GM23338 (cell line): ENCODE measurements at regions not wholly inside any gene's neighbourhood (a gene's known extent, or its start where the extent isn't known, plus 50 kb on each side); places are given as distances from the start of the nearest gene placed in this dataset.

Experiments
- ATAC-seq: fragments of 200-7000 bp; cut with Tn5 transposase; 3 replicates; pipeline ENCODE4 v1.9.1; 2020
- DNase-seq: peaks from one replicate; pipeline ENCODE4 v3.0.0-alpha.2; 2015; ENCODE audit warnings: low spot score
- H2AFZ ChIP-seq: fragments of 200-600 bp; sonication (generic); 2 replicates; pipeline ENCODE4 v1.8.0; 2016; ENCODE audit warnings: antibody characterized with exemption, mild to moderate bottlenecking, moderate library complexity
- H3F3A ChIP-seq: fragments of 200-600 bp; sonication (generic); replicated peaks from 2 replicates; pipeline ENCODE4 v1.8.0; 2017; ENCODE audit warnings: antibody characterized with exemption, mixed run types, low read depth
- H3K27ac ChIP-seq: fragments of 200-600 bp; sonication (generic); 2 replicates; pipeline ENCODE4 v1.6.1; 2016; ENCODE audit warnings: low read depth
- H3K27me3 ChIP-seq: fragments of 200-600 bp; sonication (generic); 2 replicates; pipeline ENCODE4 v1.8.0; 2016; ENCODE audit warnings: mild to moderate bottlenecking, mixed run types, moderate library complexity; ENCODE audit not compliant: insufficient read depth
- H3K36me3 ChIP-seq: fragments of 200-600 bp; sonication (generic); 2 replicates; pipeline ENCODE4 v1.8.0; 2016; ENCODE audit warnings: mild to moderate bottlenecking; ENCODE audit not compliant: insufficient read depth
- H3K4me1 ChIP-seq: fragments of 200-600 bp; sonication (generic); 2 replicates; pipeline ENCODE4 v1.8.0; 2016; ENCODE audit warnings: mild to moderate bottlenecking, moderate library complexity; ENCODE audit not compliant: insufficient read depth
- H3K4me2 ChIP-seq: fragments of 200-600 bp; sonication (generic); 2 replicates; pipeline ENCODE4 v1.7.1; 2017; ENCODE audit warnings: mixed run types
- H3K4me3 ChIP-seq: fragments of 200-600 bp; sonication (generic); 2 replicates; pipeline ENCODE4 v1.6.1; 2016; ENCODE audit warnings: mixed run types
- H3K79me2 ChIP-seq: fragments of 200-600 bp; sonication (generic); replicated peaks from 2 replicates; pipeline ENCODE4 v1.8.0; 2017; ENCODE audit warnings: mild to moderate bottlenecking; ENCODE audit not compliant: insufficient read depth
- H3K9me2 ChIP-seq: fragments of 200-600 bp; sonication (generic); 2 replicates; pipeline ENCODE4 v1.8.0; 2017; ENCODE audit not compliant: insufficient read depth
- H4K20me1 ChIP-seq: fragments of 200-600 bp; sonication (generic); replicated peaks from 2 replicates; pipeline ENCODE4 v1.8.0; 2017; ENCODE audit warnings: mild to moderate bottlenecking; ENCODE audit not compliant: insufficient read depth
- H3K27ac Mint-ChIP-seq: 2 replicates; pipeline ENCODE4 v1.8.0; 2020; ENCODE audit warnings: inconsistent platforms, mild to moderate bottlenecking, moderate library complexity, mixed read lengths
- H3K27me3 Mint-ChIP-seq: 3 replicates; pipeline ENCODE4 v1.8.0; 2022; ENCODE audit warnings: low read depth, mild to moderate bottlenecking, moderate library complexity, mixed read lengths, inconsistent platforms; ENCODE audit not compliant: insufficient read depth, poor library complexity
- H3K36me3 Mint-ChIP-seq: 3 replicates; pipeline ENCODE4 v1.8.0; 2021; ENCODE audit warnings: low read depth, mild to moderate bottlenecking, inconsistent platforms, moderate library complexity, mixed read lengths
- H3K4me1 Mint-ChIP-seq: 3 replicates; pipeline ENCODE4 v1.8.0; 2020; ENCODE audit warnings: mild to moderate bottlenecking, inconsistent platforms, mixed read lengths
- H3K4me3 Mint-ChIP-seq: 3 replicates; pipeline ENCODE4 v1.8.0; 2021; ENCODE audit warnings: moderate library complexity, mild to moderate bottlenecking, inconsistent platforms, mixed read lengths
- H3K9me3 Mint-ChIP-seq: 3 replicates; pipeline ENCODE4 v1.8.0; 2020; ENCODE audit warnings: moderate library complexity, mild to moderate bottlenecking, inconsistent platforms, mixed read lengths
- CREB1 ChIP-seq: fragments of 250-450 bp; sonication (Bioruptor Pico); IDR thresholded peaks from 2 replicates; pipeline ENCODE4 v1.5.0; 2020; ENCODE audit warnings: low read depth, mild to moderate bottlenecking, moderate library complexity
- EZH2 ChIP-seq: fragments of 200-600 bp; sonication (generic); IDR thresholded peaks from one replicate; pipeline ENCODE4 v1.8.0; 2017; ENCODE audit warnings: antibody characterized with exemption, mild to moderate bottlenecking, low read depth; ENCODE audit not compliant: unreplicated experiment
- NANOG ChIP-seq: IDR thresholded peaks from 2 replicates; pipeline ENCODE4 v1.6.1; 2016; ENCODE audit warnings: antibody characterized with exemption, borderline replicate concordance
- STAT1 ChIP-seq: IDR thresholded peaks from one replicate; pipeline ENCODE4 v1.6.1; 2016; ENCODE audit warnings: antibody characterized with exemption; ENCODE audit not compliant: unreplicated experiment
- ZNF114 ChIP-seq: fragments of 250-450 bp; sonication (Bioruptor Pico); IDR thresholded peaks from 2 replicates; pipeline ENCODE4 v1.5.0; 2020; ENCODE audit warnings: mild to moderate bottlenecking, moderate library complexity
- ZNF331 ChIP-seq: fragments of 250-450 bp; sonication (Bioruptor Pico); IDR thresholded peaks from 2 replicates; pipeline ENCODE4 v1.5.0; 2020; ENCODE audit warnings: low read depth, mild to moderate bottlenecking, moderate library complexity
- ZNF462 ChIP-seq: fragments of 250-450 bp; sonication (Bioruptor Pico); IDR thresholded peaks from 2 replicates; pipeline ENCODE4 v1.5.0; 2020; ENCODE audit warnings: mild to moderate bottlenecking, moderate library complexity
- TF ChIP-seq, protein P1 (sequence below): IDR thresholded peaks from one replicate; pipeline ENCODE4 v1.6.1; 2018; ENCODE audit warnings: antibody characterized with exemption; ENCODE audit not compliant: unreplicated experiment
- TF ChIP-seq, protein P2 (sequence below): IDR thresholded peaks from 2 replicates; pipeline ENCODE4 v1.6.1; 2016; ENCODE audit warnings: antibody characterized with exemption

GRCh38 chr11:28860893-28861292, 752.7 kb downstream of the METTL15 start:
- TF ChIP-seq CREB1 (CRISPR knock-in tag) (no peak), NANOG (no peak)
- Mint-ChIP-seq H3K27ac (no peak overlapping the region), H3K4me1 (peaks cover 12% of the 10 kb centered on the region), H3K36me3 (peaks cover 16% of the 10 kb centered on the region), H3K9me3 (peaks cover 16% of the 10 kb centered on the region), H3K27me3 (no peaks in the 10 kb centered on the region), H3K4me3 (no peak overlapping the region)
- peaks cover 4% of the 10 kb centered on the region; the same call in 1 of the 2 replicates for H3K9me2 ChIP-seq
- no peak for ATAC-seq
- H3K27ac ChIP-seq, result no peak overlapping the region
- H3K4me2 ChIP-seq, result no peak overlapping the region
- no peak overlapping the region for H3K4me3 ChIP-seq
- H3K27me3 ChIP-seq, result no peaks in the 10 kb centered on the region
- H2AFZ ChIP-seq, result no peak overlapping the region
- H4K20me1 ChIP-seq, result no peaks in the 10 kb centered on the region
- H3K36me3 ChIP-seq, result no peaks in the 10 kb centered on the region
- no peaks in the 10 kb centered on the region for H3F3A ChIP-seq
- no peaks in the 10 kb centered on the region for H3K79me2 ChIP-seq
- H3K4me1 ChIP-seq, result peaks cover 25% of the 10 kb centered on the region
- no peak for DNase-seq

GRCh38 chr11:28858076-28858475, 749.9 kb downstream of the METTL15 start:
- Histone ChIP-seq H3K27ac (no peak overlapping the region), H3K9me2 (0 out of 2 replicates have a peak, but pooled peaks cover 4% of the 10 kb centered on the region), H3F3A (no peaks in the 10 kb centered on the region), H2AFZ (no peak overlapping the region), H4K20me1 (no peaks in the 10 kb centered on the region), H3K79me2 (no peaks in the 10 kb centered on the region), H3K4me2 (no peak overlapping the region), H3K4me1 (peaks cover 25% of the 10 kb centered on the region), H3K27me3 (no peaks in the 10 kb centered on the region), H3K36me3 (no peaks in the 10 kb centered on the region), H3K4me3 (no peak overlapping the region)
- Mint-ChIP-seq H3K27me3 (no peaks in the 10 kb centered on the region), H3K27ac (no peak overlapping the region), H3K36me3 (peaks cover 16% of the 10 kb centered on the region), H3K9me3 (peaks cover 16% of the 10 kb centered on the region), H3K4me3 (no peak overlapping the region), H3K4me1 (peaks cover 12% of the 10 kb centered on the region)
- ATAC-seq, result no peak
- DNase-seq, result no peak
- TF ChIP-seq ZNF331 (CRISPR knock-in tag) (no peak), NANOG (no peak), ZNF114 (CRISPR knock-in tag) (no peak), EZH2 (no peak), STAT1 (no peak), ZNF462 (CRISPR knock-in tag) (no peak)
- TF ChIP-seq, protein P1, sequence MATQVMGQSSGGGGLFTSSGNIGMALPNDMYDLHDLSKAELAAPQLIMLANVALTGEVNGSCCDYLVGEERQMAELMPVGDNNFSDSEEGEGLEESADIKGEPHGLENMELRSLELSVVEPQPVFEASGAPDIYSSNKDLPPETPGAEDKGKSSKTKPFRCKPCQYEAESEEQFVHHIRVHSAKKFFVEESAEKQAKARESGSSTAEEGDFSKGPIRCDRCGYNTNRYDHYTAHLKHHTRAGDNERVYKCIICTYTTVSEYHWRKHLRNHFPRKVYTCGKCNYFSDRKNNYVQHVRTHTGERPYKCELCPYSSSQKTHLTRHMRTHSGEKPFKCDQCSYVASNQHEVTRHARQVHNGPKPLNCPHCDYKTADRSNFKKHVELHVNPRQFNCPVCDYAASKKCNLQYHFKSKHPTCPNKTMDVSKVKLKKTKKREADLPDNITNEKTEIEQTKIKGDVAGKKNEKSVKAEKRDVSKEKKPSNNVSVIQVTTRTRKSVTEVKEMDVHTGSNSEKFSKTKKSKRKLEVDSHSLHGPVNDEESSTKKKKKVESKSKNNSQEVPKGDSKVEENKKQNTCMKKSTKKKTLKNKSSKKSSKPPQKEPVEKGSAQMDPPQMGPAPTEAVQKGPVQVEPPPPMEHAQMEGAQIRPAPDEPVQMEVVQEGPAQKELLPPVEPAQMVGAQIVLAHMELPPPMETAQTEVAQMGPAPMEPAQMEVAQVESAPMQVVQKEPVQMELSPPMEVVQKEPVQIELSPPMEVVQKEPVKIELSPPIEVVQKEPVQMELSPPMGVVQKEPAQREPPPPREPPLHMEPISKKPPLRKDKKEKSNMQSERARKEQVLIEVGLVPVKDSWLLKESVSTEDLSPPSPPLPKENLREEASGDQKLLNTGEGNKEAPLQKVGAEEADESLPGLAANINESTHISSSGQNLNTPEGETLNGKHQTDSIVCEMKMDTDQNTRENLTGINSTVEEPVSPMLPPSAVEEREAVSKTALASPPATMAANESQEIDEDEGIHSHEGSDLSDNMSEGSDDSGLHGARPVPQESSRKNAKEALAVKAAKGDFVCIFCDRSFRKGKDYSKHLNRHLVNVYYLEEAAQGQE, result no peak
- TF ChIP-seq, protein P2, sequence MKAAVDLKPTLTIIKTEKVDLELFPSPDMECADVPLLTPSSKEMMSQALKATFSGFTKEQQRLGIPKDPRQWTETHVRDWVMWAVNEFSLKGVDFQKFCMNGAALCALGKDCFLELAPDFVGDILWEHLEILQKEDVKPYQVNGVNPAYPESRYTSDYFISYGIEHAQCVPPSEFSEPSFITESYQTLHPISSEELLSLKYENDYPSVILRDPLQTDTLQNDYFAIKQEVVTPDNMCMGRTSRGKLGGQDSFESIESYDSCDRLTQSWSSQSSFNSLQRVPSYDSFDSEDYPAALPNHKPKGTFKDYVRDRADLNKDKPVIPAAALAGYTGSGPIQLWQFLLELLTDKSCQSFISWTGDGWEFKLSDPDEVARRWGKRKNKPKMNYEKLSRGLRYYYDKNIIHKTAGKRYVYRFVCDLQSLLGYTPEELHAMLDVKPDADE, result no peak
